Left renal pelvis (tissue), 4 donors: ENCODE measurements at regions not wholly inside any gene's neighbourhood (a gene's known extent, or its start where the extent isn't known, plus 50 kb on each side); places are given as distances from the start of the nearest gene placed in this dataset.

ENCODE experiments used
- DNase-seq, 4 donors: peaks; one replicate each; pipeline ENCODE4 v3.0.0-alpha.2; 2013; ENCODE audit warnings: low read depth in 4 of 4, low spot score in 3 of 4

DNA sequence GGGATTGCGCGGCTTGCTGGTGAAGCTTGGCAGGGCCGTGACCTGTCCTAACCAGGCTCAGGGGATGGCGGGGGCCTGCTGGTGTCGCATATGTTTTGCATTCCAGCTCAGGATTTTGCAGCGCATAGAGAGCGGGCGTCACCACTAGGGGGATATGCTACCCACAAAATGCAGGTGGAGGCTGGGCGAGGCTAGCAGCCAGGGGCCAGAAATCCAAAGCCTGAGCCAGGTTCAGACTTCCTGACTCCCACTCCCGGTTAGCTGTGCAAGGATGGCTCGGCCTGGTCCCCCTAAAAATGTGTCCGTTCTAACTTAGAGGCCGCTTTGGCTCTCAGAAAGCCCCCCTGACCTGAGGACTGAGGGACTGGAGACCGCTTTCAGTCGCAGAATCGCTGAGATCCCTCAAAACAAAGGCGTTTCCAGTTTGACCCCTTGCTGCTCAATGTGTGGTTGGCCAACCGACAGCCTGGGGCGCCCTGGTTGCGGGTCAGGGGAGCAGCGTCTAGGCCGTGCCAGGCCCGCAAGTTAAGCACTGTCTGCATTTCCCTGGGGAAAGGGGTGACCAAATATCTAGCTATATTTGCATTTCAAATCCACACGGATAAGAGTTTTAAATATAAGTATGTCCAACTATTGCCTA lies 361.1 kb upstream of the AMELY start:
- no peak for DNase-seq

DNA sequence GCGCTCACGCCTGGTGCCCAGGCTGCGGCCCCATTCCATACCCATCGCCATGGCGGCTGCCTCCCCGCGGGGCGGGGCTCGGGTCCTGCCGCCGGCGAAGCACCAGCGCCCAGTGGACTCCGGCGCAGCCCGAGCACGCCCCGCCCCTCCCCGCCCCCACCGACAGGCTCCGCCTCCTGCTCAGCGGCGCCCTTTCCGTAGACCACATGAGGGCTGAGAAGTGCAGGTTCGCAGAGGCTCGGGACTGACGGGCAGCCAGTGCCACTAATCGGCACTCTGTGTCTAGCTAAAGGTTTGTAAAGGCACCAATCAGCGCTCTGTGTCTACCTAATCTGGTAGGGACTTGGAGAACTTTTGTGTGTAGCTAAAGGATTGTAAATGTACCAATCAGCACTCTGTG lies 352.2 kb upstream of the AMELY start:
- DNase-seq, result no peak

DNA sequence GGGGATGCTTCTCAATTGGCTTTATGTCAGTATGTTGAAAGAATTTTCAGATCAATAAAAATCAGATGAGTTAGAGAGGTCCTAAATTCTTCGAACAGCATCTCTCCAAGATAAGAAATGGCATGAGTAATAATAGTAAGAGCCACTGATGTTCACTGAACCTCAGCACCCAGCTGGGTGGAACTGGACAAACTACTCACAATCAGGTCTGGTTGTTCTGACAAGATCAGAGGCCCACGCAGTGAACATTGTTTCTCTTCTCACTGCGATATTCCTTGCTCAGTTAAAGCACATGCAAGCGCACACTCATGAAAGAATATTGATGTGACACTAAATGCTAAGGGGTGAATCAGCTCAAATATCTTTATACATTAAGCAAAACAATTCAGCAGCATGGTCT lies 351.0 kb upstream of the AMELY start:
- no peak for DNase-seq

DNA sequence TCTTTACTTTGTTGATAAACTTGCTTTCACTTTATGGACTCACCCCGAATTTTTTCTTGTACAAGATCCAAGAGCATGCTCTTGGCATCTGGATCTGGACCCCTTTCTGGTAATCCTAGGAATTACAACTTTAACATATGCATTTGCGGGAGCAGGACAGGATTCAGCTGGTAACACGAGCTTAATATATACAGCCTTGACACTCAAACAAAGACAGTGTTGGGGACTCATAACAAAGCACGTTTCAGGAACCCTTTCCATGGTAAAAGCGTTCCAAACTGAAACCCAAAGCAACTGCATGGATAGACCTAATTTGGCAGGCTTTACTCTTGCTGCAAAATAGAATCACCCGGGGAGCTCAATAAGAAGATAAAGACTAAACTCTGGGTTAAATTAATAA lies 349.7 kb upstream of the AMELY start:
- DNase-seq, result no peak

DNA sequence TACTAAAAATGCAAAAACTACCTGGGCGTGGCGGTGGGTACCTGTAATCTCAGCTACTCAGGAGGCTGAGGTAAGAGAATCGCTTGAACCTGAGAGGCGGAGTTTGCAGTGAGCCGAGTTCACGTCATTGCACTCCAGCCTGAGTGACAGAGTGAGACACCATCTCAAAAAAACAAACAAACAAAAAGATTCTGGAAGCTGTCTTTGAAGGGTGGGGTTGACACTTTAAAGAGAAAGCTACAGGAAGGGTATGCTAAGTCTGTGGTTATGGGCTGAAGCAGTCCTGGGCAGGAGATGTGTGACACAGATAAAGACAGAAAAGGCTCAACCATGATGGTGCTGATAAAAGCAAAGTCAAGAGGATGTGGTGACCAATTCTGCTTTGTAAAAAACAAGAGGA lies 328.5 kb upstream of the AMELY start:
- no peak for DNase-seq

DNA sequence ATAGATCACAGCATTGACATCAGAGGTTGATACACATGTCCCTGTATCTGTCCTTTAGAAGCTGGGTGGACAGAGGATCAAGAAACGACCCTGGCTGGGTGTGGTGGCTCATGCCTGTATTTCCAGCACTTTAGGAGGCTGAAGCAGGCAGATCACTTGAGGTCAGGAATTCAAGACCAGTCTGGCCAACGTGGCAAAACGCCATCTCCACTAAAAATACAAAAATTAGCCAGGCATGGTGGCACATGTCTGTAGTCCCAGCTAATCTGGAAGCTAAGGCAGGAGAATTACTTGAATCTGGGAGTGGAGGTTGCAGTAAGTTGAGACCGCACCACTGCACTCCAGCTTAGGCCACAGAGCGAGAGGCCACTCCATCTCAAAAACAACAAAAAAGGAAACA lies 300.4 kb upstream of the AMELY start:
- no peak for DNase-seq

DNA sequence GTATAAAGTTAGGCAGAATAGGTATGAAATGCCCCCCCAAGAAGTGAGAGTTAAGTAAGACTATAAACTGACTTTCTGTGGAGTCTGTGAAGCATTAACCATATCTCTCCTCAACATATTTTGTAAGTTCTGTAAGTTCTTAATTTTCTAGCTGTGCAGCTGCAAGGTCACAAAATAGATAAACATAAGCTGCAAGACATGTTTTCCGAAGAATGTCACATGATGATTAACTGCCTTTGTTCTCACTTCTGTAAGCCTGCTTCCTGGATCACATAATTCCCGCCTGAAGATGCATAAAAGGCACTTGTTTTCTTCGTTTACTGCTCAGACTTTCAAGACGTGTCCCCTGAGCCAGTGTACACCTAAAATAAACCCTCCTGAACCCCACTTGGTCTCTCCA lies 292.9 kb upstream of the AMELY start:
- no peak for DNase-seq

DNA sequence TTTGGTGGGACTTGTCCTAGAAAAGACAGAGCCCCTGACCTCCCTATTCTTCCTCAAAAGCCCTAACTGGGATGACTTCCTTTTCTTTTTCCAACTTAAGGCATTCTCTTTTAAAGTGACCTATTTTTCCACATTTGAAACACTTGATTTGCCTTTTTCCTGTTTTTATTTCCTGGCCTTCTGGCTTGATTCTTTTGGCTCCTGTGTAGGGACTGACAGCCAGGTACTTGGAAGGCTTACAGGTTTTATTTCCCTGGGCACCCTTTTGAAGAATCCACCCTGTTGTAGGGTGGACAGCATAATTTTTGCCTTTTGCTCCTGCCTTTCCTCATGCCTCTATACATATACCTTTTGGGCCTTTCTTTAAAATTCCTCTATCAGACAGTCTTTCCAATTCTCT lies 271.0 kb upstream of the AMELY start:
- no peak for DNase-seq

DNA sequence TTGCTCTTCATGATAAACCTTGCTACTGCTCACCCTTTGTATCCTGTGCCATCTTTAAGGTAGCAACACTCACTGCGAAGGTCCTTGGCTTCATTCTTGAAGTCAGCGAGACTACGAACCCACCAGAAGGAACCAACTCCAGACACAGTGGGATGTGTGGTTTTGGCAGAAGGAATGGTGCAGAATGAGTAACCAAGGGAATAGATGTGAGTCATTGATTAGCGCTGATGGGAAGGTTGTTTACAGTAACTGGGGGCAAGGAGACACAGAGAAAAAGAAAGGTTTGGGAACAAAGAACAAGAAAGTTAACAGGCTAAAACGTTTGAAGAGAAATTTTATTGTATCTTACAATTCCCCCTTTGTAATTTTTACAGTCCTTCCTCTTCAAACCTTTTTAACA lies 266.1 kb upstream of the AMELY start:
- DNase-seq, result no peak

DNA sequence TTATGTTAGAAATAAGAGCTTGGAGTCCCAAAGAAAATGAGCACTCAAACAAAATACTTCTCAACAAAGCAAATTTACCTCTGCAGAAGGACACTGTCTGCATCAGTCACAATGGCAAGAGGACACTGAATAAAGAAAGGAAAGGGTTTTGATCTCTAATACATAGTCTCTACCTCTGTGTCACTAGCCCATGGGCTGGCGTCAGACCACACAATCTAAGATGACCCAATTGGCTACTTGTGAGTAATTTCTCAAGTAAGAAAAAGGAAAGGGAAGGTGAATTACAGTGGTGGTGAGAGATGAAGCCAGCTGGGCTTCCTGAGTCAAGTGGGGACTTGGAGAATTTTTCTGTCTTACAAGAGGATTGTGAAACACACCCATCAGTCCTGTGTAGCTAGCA lies 257.9 kb upstream of the AMELY start:
- DNase-seq, result no peak

DNA sequence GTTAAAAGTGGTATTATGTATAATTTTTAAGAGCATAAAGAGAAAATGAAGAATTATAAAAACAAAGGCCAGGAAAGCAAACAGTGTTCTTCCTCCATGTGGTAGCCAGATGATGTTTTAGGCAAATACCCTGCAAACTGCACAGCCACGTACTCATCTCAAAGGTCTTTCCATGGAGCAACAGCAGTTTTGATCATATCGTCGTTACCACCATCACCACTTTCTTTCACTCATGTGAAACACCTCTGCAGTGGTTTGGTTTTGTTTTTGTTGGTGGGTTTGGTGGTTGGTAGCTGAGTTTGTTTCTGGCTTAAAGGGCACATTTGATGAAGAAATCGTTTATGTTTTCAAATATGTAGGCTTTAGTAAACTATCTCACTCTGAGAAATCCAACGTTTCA lies 229.9 kb upstream of the AMELY start:
- no peak for DNase-seq
